ENCODE measurements at regions not wholly inside any gene's neighbourhood (a gene's known extent, or its start where the extent isn't known, plus 50 kb on each side); places are given as distances from the start of the nearest gene placed in this dataset.

- no peak for DNase-seq
These were observed 338.0 kb upstream of the ZMIZ1 start for GRCh38 chr10:78730754-78731153.

- DNase-seq = no peak
These were observed 337.1 kb upstream of the ZMIZ1 start for GRCh38 chr10:78731675-78732074.

- no peak for DNase-seq
These were observed 336.4 kb upstream of the ZMIZ1 start for GRCh38 chr10:78732381-78732780.

GRCh38 chr10:78736926-78737630 is 331.7 kb upstream of the ZMIZ1 start:
- no peak for DNase-seq

GRCh38 chr10:78737883-78738856 is 330.6 kb upstream of the ZMIZ1 start:
- no peak for DNase-seq

GRCh38 chr10:78738861-78739260 is 329.9 kb upstream of the ZMIZ1 start:
- no peak for DNase-seq

- DNase-seq = peak in 1 of 2 experiments; percentile 19
These were observed 329.2 kb upstream of the ZMIZ1 start for GRCh38 chr10:78739444-78740053.

GRCh38 chr10:78740976-78741915 is 327.5 kb upstream of the ZMIZ1 start:
- no peak for DNase-seq

- DNase-seq = no peak
These were observed 326.4 kb upstream of the ZMIZ1 start for GRCh38 chr10:78742406-78742729.

GRCh38 chr10:78742730-78743615 is 325.8 kb upstream of the ZMIZ1 start:
- no peak for DNase-seq

- no peak for DNase-seq
These were observed 324.7 kb upstream of the ZMIZ1 start for GRCh38 chr10:78744056-78744455.

GRCh38 chr10:78744491-78745090 is 324.2 kb upstream of the ZMIZ1 start:
- no peak for DNase-seq

- no peak for DNase-seq
These were observed 323.3 kb upstream of the ZMIZ1 start for GRCh38 chr10:78745441-78745840.

GRCh38 chr10:78746155-78746763 is 322.5 kb upstream of the ZMIZ1 start:
- DNase-seq = no peak

GRCh38 chr10:78747401-78748234 is 321.1 kb upstream of the ZMIZ1 start:
- no peak for DNase-seq

GRCh38 chr10:78748235-78748533 is 320.6 kb upstream of the ZMIZ1 start:
- DNase-seq = no peak

- DNase-seq = no peak
These were observed 319.6 kb upstream of the ZMIZ1 start for GRCh38 chr10:78749200-78749599.

- no peak for DNase-seq
These were observed 318.9 kb upstream of the ZMIZ1 start for GRCh38 chr10:78749898-78750297.

- no peak for DNase-seq
These were observed 318.3 kb upstream of the ZMIZ1 start for GRCh38 chr10:78750418-78750817.

- DNase-seq = no peak
These were observed 317.1 kb upstream of the ZMIZ1 start for GRCh38 chr10:78751716-78752115.

All from NCI-H187 (cell line).